Fibroblast of upper back skin (primary cell): ENCODE measurements at regions not wholly inside any gene's neighbourhood (a gene's known extent, or its start where the extent isn't known, plus 50 kb on each side); places are given as distances from the start of the nearest gene placed in this dataset.
A peak's percentile ranks its signal among the peaks of the same experiment; 100 is the strongest.

ENCODE experiments used
- DNase-seq: peaks from one replicate; pipeline ENCODE4 v3.0.0-alpha.2; 2013

- DNase-seq, result no peak
Measured at GRCh38 chr4:181294421-181294820, 948.8 kb upstream of the TENM3 start.

GRCh38 chr4:181301735-181302710 is 941.2 kb upstream of the TENM3 start:
- DNase-seq, result peak; percentile 78

GRCh38 chr4:181307824-181308223 is 935.4 kb upstream of the TENM3 start:
- DNase-seq, result no peak

DNA sequence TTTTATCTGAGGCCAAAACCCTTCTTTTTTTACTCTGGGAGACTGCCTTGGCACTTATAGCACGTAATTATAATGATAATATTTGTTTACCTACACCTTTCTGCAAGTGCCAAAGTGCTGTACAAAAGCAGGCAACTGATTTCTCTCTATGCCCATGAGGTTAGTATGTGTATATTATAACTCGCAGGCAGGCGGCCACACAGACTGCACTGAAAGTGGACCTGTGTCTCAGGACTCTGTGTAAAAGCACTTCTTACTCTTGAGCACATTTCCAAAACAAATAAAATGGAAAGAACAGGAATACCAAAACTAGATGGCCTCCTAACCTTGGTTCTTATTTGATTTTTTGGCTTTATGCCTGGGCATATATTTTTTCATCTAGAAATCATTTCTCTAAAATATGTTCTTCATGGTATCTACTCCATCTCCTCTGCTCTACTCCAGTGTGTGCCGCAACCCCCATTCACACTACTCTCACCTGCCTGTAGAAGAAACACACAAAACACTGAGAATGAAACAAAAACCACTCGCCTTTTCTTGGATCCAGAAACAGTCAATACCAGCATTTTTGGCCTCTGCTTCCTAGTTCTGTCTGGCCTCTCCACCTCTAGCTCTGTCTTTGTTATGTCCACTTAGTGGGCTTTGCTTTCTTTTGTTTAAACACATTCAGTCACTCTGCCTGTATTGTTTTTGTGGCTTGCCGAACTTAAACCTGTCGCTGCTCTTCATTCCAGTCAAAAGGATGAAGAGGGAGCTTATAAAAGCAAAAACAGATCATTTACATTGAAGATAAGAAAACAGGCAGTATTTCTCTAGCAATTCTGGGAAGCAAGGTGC is 934.5 kb upstream of the TENM3 start:
- no peak for DNase-seq

DNA sequence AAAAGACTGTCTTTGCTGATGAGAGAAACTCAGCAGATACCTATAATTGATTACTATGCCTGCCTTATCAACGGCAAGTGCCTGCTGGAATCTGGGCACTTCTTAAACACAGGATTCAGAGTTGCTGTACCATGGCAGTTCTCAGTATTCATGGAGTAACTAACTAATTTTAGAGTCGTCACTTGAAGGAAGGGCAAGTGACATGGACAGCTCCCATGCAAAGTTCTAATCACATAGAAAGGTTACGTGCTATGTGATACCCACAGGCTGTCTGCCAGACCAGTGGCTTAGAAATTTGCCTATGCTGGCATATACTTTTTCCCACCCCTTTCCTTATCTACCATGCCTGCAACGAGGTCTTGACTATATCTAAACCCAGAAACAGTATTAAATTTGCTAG is 931.1 kb upstream of the TENM3 start:
- DNase-seq, result no peak

DNA sequence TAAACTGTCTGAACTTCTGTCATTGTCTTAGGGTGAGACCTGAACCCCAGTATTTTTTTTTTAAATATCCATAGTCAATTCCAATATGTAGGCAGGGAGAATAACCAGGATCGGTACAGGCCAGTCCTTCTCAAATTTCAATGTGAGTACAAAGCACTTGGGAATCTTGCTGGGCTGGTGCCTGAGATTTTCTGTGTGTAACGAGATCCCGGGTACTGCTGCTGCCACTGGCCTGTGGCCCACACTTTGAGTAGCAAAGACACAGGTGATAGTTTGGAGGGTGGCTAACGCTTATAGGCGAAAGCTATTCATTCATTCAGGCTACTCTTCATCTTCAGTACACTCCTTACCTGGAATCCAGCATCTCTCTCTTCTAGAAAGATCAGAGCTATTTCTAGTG is 923.6 kb upstream of the TENM3 start:
- no peak for DNase-seq

- DNase-seq, result no peak
Measured at GRCh38 chr4:181323061-181323460, 920.1 kb upstream of the TENM3 start.

- DNase-seq, result no peak
Measured at GRCh38 chr4:181330654-181331201, 912.5 kb upstream of the TENM3 start.

GRCh38 chr4:181331214-181331613 is 912.0 kb upstream of the TENM3 start:
- DNase-seq, result no peak

DNA sequence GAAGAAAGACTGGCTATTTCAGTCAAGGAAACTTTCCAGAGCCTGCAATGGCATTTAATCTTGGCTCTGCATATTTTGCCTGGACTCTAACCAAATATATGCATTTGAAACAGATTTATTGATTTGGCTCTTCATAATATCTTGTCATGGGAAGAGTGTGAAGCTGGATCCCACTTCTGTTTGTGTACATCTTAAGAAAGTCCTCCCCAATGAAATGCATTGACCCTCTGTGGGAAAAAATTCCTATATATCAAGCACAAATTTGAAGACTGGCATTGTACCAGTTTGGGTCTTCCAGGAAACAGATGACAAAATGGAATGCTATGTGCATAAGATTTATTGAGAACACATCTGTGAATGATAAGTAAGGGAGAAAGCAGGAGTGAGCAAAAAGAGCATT is 897.3 kb upstream of the TENM3 start:
- DNase-seq, result peak; percentile 54

- DNase-seq, result peak; percentile 9
Measured at GRCh38 chr4:181350615-181351415, 892.4 kb upstream of the TENM3 start.

- peak; percentile 51 for DNase-seq
Measured at GRCh38 chr4:181364504-181364903, 878.7 kb upstream of the TENM3 start.

DNA sequence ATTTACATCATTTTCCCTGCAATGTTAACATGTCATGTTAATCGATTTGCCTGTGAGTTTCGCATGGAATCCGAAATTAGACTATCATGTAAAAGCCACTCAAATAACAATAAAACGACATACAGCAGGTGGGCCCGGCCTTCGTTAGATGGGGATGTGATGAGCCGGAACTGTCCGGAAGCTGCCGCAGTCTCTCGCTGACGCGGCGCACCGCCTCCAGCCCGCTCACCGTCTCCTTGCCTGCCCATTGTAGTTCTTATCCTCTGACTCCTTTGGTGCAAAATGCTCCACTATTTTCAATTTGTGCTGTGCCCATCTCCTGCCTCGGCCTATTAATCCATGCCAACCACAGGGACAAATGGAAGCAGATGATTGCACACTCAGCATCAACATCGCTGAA is 877.5 kb upstream of the TENM3 start:
- no peak for DNase-seq

GRCh38 chr4:181372014-181372413 is 871.2 kb upstream of the TENM3 start:
- no peak for DNase-seq

- DNase-seq, result no peak
Measured at GRCh38 chr4:181376058-181376457, 867.1 kb upstream of the TENM3 start.

DNA sequence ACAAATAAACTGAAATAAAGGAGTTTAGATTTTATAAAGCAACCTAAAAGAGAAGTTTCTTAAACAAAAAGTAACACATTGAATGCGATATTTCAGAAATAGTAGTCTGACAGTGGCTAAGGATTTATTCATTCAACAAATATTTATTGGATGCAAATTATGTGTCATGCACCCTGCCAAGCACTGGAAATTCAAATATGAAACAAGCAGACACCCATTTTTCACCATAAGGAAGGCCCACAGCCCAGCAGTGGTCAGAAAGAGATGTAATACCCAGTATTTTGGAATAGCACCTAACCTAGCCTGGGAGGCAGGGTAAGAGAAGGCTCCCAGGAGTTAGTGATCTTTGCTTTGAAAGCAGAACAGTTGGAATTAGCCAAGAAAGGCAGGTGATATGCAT is 855.1 kb upstream of the TENM3 start:
- DNase-seq, result no peak

DNA sequence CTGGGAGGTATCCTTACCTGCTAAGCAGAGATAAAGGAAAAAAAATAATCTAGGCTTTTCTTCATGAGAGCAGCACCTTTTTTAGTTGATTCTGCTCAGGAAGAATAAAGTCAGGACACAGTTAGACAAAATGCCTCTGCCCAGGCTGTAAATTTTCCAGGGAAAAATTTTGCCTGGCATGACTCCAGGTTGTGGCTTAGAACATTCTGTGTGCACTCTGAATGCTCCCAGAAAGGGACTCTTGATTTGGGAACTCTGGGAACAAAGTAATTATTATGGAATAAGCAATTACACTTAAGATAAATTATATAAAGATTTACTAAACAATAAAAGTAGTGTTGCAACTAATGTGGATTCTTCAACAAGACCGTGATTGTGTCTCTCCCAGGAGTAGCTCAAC is 826.2 kb upstream of the TENM3 start:
- peak; percentile 9 for DNase-seq

DNA sequence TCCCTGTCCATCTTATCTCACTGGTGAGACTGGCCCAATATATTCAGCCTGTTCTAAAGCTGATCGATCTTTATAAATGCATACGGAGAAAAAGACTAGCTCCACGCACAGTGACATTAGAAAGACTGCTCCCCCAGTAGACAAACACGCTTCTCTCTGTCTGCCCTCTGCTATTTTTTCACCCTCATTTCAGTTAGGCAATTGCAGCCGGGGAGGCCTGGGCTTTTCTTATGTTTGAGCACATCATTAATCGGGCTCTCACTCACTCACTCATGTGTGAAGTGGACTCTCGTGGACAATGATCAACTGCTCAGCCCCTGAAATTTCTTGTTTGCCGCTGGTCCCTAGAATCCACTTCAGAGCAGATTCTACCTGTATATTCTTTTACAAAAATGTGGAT is 824.7 kb upstream of the TENM3 start:
- DNase-seq, result no peak

DNA sequence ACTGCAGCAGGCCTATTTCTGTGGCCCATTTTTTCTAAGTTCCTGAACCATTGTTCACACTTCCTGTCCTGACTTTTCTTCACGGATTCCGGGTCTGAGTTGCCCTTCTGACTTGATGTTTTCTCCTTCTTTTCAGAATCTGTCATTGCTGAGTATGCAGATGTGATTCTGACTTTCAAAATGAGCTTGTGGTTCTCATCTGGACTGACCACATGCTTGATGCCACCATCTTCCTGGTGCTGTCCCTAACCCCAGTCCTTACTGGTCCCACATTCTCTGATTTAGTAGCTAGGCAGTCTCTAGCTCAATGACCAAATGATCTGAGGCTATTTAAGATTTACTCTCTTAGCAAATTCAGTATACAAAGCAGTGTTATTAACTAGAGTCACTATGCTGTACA is 822.3 kb upstream of the TENM3 start:
- DNase-seq, result peak; percentile 1

DNA sequence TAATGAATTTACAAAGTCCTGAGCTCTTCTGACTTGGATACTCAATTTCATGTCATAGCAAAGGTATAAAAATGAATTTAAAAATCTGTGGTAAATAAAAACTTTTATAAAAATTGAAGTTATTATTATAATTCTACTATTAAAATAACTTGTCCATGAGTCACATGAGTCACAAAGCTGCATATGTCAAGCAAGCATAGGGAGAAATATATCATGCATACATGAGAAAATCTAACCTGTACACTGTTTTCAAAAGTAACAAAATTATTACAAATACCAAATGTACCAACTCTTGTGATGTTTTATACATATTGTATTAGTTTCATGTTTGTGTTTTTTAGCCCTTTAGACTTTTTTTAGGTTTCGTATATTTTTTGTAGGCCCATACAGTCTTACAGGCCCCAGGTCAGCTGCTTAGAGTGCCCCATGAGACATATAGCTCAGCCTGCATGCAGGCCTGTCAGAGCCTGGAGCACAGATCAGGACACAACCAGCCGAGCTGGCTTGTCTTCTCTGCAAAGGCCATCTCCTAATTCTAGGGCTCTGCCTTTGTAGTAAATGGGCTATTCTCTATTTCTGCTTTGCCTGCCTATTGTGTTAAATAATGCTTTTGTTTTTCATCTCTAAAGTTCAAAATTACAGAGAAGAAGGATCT is 818.7 kb upstream of the TENM3 start:
- peak; percentile 7 for DNase-seq

DNA sequence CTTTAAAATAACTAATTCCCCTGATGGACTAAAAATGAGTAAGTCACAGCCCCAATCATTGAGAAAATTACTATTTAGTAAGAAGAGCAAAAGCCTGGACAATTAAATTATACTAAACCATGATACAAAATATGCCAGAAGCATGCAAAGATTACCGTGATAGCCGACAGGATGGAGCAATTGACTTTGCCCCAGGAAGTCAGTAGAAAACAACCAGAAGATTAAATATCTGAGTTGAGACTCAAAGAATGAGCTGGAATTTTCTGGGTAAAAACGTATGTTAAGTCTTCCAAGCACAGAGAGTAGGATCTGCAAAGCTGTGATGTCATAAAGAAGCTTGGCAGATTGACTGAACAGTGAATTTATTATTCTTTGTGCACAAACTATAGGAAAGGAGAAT is 816.1 kb upstream of the TENM3 start:
- DNase-seq, result peak; percentile 38

DNA sequence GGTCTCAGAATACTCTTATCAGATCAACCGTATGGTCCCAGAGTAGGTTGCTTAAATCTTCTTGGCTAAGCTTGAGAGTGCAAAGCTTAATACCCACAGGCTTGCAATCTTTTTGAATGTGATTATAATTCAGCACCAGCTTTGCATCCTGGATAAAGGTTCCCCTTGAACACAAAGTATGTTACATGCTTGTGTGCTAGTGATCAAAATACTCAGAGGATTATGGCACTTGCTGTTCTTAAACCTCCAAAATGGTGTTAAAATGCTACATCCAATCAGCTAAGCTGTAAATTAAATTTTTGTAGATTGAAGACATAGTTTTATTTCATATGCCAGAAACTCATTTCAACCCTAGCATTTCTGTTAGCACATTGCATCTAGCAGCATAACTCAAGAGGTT is 812.2 kb upstream of the TENM3 start:
- no peak for DNase-seq
